ENCODE measurements at regions not wholly inside any gene's neighbourhood (a gene's known extent, or its start where the extent isn't known, plus 50 kb on each side); places are given as distances from the start of the nearest gene placed in this dataset.

DNA sequence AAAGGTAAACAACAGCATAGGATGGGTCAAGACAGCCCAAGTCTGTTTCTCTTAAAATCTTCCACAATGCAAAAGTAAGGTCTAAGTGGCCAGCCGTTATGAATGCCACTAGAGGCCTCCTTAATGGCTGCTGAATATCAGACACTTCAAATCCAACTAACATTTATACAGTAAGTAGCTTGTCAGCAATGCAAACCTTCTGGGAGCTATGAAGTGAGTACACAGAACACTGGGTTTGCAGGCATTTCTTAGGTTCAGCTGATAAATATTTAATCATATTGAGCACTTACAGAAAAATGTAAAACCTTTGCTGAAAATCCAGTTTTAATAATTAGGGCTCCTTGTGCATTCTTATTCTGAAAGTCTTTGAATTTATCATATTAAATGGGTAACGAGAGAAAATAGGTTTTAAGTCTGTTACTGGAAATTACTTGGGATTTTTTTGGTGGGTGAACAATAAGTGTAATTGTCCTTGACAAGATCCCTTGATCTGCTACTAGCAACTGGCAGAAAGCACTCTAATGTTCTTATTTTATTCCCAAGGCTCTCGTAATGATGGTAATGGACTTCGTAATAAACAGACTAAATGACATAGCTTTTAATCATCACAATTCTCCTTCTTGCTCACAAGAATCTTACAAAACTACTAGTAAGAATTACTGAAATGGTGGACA is 141.7 kb upstream of the GPR149 start:
- Histone ChIP-seq H3K27ac (no peak overlapping the region), H3K36me3 (ENCODE audit: low read depth, missing control alignments) (no peaks in the 10 kb centered on the region), H3K4me3 (no peak overlapping the region), H3K9me3 (no peaks in the 10 kb centered on the region), H3K27me3 (no peaks in the 10 kb centered on the region), H3K4me1 (no peaks in the 10 kb centered on the region)
- WGBS, 2 donors = 64 to 65% methylated on average over 4 of the region's 4 CpGs
- TF ChIP-seq, protein P1, sequence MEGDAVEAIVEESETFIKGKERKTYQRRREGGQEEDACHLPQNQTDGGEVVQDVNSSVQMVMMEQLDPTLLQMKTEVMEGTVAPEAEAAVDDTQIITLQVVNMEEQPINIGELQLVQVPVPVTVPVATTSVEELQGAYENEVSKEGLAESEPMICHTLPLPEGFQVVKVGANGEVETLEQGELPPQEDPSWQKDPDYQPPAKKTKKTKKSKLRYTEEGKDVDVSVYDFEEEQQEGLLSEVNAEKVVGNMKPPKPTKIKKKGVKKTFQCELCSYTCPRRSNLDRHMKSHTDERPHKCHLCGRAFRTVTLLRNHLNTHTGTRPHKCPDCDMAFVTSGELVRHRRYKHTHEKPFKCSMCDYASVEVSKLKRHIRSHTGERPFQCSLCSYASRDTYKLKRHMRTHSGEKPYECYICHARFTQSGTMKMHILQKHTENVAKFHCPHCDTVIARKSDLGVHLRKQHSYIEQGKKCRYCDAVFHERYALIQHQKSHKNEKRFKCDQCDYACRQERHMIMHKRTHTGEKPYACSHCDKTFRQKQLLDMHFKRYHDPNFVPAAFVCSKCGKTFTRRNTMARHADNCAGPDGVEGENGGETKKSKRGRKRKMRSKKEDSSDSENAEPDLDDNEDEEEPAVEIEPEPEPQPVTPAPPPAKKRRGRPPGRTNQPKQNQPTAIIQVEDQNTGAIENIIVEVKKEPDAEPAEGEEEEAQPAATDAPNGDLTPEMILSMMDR (IDR thresholded peaks at IDR 0.05) = no peak
- no peak for TF ChIP-seq POLR2A (IDR thresholded peaks at IDR 0.05)
- intact Hi-C loops (cut with DNase I; ENCODE audit: low total_unique reads) = no loop called here
- DNase-seq = no peak

DNA sequence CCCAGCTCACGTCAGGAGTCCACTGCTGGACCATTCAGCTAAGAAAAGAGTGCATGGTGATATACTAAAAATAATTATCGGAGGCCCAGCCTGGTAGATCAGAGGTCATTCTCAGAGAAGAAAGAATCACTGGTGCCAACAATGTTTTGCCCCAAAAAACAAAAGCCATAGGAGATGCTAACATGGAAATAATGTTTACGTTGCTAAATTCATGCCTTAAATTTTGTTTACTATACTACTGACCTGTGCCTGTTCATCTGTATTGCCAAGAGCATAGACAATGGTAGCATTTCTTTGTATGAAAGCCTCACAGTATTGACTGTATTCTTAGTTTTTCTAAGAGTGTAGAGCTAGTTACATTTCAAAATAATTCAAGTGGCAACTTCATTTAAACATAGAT is 138.1 kb upstream of the GPR149 start:
- no peaks in the 10 kb centered on the region for H3K27me3 ChIP-seq
- no peaks in the 10 kb centered on the region for H3K36me3 ChIP-seq (ENCODE audit: low read depth, missing control alignments)
- 84 to 90% methylated on average over 3 of the region's 3 CpGs for WGBS, 2 donors
- no peak overlapping the region for H3K4me3 ChIP-seq
- no peak for TF ChIP-seq POLR2A (IDR thresholded peaks at IDR 0.05)
- TF ChIP-seq, protein P1 (IDR thresholded peaks at IDR 0.05) = no peak
- H3K9me3 ChIP-seq = no peaks in the 10 kb centered on the region
- H3K4me1 ChIP-seq = no peaks in the 10 kb centered on the region
- no peak overlapping the region for H3K27ac ChIP-seq
- intact Hi-C loops (cut with DNase I; ENCODE audit: low total_unique reads) = no loop called here
- no peak for DNase-seq

DNA sequence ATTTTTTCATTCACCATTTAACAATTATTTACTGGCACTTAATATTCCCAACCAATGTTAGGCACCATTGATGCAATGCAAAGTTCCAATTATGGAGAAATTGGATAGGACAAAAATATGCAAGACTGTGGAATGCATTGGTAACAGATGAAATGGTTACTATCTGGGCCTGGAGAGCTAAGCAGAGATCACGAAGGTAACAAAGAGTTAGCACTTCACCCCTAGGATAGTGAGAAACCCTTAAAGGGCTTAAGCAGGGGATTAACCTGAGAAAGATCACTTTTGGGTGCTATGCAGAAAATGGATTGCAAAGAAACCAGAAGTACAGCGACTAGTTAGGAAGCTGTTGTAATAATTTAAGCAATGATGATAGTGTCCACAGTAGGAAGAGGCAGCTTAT is 129.6 kb upstream of the GPR149 start:
- Histone ChIP-seq H3K27me3 (no peaks in the 10 kb centered on the region), H3K4me3 (no peak overlapping the region), H3K4me1 (no peaks in the 10 kb centered on the region), H3K36me3 (ENCODE audit: low read depth, missing control alignments) (no peaks in the 10 kb centered on the region), H3K27ac (no peak overlapping the region), H3K9me3 (no peaks in the 10 kb centered on the region)
- 87 to 89% methylated on average over 2 of the region's 2 CpGs for WGBS, 2 donors
- intact Hi-C loops (cut with DNase I; ENCODE audit: low total_unique reads) = no loop called here
- DNase-seq = no peak
- no peak for TF ChIP-seq POLR2A (IDR thresholded peaks at IDR 0.05)
- TF ChIP-seq, protein P1 (IDR thresholded peaks at IDR 0.05) = no peak

DNA sequence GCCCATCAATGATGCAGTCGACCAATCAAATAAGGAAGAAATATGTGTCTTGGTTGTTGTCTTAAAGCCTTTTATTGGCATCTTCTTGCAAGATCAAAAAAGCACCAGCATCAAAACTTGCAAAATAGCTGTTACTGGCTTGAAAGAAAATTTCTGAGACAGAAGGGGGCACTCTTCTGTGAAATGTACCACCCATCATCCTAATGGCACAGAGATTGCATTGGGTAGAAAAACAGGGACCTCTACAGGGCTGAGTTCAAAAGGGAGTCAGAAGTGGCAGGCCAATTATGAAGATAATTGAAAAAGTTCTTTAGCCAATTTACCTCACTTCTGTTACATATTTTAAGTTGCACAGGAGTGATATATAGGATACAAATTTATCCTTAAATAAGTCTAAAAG is 122.3 kb upstream of the GPR149 start:
- H3K4me1 ChIP-seq = no peaks in the 10 kb centered on the region
- H3K27ac ChIP-seq = no peak overlapping the region
- no peaks in the 10 kb centered on the region for H3K36me3 ChIP-seq (ENCODE audit: low read depth, missing control alignments)
- H3K9me3 ChIP-seq = no peaks in the 10 kb centered on the region
- intact Hi-C loops (cut with DNase I; ENCODE audit: low total_unique reads) = no loop called here
- TF ChIP-seq POLR2A (IDR thresholded peaks at IDR 0.05) = no peak
- TF ChIP-seq, protein P1 (IDR thresholded peaks at IDR 0.05) = no peak
- no peak overlapping the region for H3K4me3 ChIP-seq
- WGBS, 2 donors = 37% methylated on average over 1 of the region's 1 CpG
- no peaks in the 10 kb centered on the region for H3K27me3 ChIP-seq
- no peak for DNase-seq

DNA sequence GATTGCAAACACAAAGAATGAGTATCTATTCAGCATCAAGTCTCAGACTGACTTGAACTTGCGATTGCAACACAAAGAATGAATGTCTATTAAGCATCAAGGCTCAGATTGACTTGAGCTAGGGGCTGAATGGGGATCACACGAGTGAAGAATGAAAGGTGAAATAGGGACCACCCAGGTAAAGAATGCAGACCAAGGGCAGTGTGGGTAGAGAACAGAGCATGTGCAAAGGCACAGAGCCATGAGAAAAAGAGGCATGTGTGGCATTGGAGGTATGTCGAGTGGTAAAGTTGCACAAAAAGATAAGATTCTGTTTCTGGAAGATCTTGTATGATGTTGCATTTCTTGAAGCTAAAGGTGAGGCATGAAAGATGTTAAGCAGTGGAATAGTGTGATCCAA is 119.4 kb upstream of the GPR149 start:
- 78% methylated on average over 3 of the region's 3 CpGs for WGBS, 2 donors
- intact Hi-C loops (cut with DNase I; ENCODE audit: low total_unique reads) = no loop called here
- no peak for DNase-seq
- H3K36me3 ChIP-seq (ENCODE audit: low read depth, missing control alignments) = no peaks in the 10 kb centered on the region
- H3K9me3 ChIP-seq = no peaks in the 10 kb centered on the region
- H3K27me3 ChIP-seq = no peaks in the 10 kb centered on the region
- no peak overlapping the region for H3K27ac ChIP-seq
- H3K4me1 ChIP-seq = no peaks in the 10 kb centered on the region
- no peak for TF ChIP-seq POLR2A (IDR thresholded peaks at IDR 0.05)
- TF ChIP-seq, protein P1 (IDR thresholded peaks at IDR 0.05) = no peak
- H3K4me3 ChIP-seq = no peak overlapping the region

All from testis (tissue), 2 donors.